ENCODE measurements at regions not wholly inside any gene's neighbourhood (a gene's known extent, or its start where the extent isn't known, plus 50 kb on each side); places are given as distances from the start of the nearest gene placed in this dataset.

DNA sequence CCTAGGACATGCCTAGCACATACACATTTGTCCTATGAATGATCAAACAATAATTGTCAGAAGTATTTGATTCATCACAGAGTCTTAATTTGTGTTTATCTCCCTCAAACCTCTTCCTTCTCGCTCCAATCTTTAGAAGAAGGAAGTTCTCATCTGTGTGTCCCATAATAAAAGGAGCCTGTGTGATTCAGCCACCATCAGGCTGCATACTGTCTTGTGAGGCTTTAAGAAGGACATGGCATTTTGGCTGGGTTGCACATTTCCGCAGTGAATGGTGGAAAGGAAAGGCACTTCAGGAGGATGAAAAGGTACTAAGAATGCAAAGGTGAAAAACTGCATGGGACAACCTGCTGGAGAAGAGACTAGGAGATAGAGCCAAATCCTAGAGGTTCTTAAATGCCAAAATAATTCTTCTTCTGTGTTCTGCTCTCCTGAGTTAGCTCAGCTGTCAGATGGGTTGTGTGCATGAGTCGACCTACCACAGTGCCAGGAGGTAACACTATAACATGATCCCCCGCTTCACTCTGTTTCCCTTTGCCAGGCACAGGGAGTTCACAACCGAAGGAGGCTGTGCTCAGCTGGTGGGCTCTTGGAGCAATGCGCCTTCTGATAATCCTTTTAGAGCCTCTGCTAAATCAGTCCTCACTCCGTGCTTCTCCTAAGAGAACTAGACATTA, 120.1 kb downstream of the IRS1 start:
- TF ChIP-seq, protein P1, sequence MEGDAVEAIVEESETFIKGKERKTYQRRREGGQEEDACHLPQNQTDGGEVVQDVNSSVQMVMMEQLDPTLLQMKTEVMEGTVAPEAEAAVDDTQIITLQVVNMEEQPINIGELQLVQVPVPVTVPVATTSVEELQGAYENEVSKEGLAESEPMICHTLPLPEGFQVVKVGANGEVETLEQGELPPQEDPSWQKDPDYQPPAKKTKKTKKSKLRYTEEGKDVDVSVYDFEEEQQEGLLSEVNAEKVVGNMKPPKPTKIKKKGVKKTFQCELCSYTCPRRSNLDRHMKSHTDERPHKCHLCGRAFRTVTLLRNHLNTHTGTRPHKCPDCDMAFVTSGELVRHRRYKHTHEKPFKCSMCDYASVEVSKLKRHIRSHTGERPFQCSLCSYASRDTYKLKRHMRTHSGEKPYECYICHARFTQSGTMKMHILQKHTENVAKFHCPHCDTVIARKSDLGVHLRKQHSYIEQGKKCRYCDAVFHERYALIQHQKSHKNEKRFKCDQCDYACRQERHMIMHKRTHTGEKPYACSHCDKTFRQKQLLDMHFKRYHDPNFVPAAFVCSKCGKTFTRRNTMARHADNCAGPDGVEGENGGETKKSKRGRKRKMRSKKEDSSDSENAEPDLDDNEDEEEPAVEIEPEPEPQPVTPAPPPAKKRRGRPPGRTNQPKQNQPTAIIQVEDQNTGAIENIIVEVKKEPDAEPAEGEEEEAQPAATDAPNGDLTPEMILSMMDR (conservative IDR thresholded peaks at IDR 0.05; ENCODE audit: low read depth, low read length) = no peak
- no peak for TF ChIP-seq EZH2 (IDR thresholded peaks at IDR 0.05; ENCODE audit: borderline replicate concordance, low read depth, low read length, poor library complexity, severe bottlenecking)

All from A673 (cell line).